H1 (cell line): ENCODE measurements at regions not wholly inside any gene's neighbourhood (a gene's known extent, or its start where the extent isn't known, plus 50 kb on each side); places are given as distances from the start of the nearest gene placed in this dataset.

Source experiments
- HDAC6 ChIP-seq: IDR thresholded peaks from one replicate; pipeline ENCODE4 v1.7.1; 2012; ENCODE audit warnings: low read depth, mild to moderate bottlenecking, inconsistent platforms, low read length, moderate library complexity
- TAF7 ChIP-seq: optimal IDR thresholded peaks from 2 replicates; pipeline ENCODE3; 2011; ENCODE audit warnings: low read depth, mild to moderate bottlenecking, inconsistent platforms, low read length, moderate library complexity, borderline replicate concordance
- TBP ChIP-seq: IDR thresholded peaks from 2 replicates; pipeline ENCODE4 v1.6.1; 2011; ENCODE audit warnings: low read depth, low read length, improper control_type of control experiment
- TF ChIP-seq, protein P1 (sequence below): fragments of 300-600 bp; sonication (generic); IDR thresholded peaks from 2 replicates; pipeline ENCODE4 v1.7.1; 2012; ENCODE audit warnings: low read length, moderate library complexity, mild to moderate bottlenecking, inconsistent platforms; ENCODE audit not compliant: insufficient replicate concordance

- TF ChIP-seq HDAC6 (no peak), TBP (no peak), TAF7 (no peak)
- TF ChIP-seq, protein P1, sequence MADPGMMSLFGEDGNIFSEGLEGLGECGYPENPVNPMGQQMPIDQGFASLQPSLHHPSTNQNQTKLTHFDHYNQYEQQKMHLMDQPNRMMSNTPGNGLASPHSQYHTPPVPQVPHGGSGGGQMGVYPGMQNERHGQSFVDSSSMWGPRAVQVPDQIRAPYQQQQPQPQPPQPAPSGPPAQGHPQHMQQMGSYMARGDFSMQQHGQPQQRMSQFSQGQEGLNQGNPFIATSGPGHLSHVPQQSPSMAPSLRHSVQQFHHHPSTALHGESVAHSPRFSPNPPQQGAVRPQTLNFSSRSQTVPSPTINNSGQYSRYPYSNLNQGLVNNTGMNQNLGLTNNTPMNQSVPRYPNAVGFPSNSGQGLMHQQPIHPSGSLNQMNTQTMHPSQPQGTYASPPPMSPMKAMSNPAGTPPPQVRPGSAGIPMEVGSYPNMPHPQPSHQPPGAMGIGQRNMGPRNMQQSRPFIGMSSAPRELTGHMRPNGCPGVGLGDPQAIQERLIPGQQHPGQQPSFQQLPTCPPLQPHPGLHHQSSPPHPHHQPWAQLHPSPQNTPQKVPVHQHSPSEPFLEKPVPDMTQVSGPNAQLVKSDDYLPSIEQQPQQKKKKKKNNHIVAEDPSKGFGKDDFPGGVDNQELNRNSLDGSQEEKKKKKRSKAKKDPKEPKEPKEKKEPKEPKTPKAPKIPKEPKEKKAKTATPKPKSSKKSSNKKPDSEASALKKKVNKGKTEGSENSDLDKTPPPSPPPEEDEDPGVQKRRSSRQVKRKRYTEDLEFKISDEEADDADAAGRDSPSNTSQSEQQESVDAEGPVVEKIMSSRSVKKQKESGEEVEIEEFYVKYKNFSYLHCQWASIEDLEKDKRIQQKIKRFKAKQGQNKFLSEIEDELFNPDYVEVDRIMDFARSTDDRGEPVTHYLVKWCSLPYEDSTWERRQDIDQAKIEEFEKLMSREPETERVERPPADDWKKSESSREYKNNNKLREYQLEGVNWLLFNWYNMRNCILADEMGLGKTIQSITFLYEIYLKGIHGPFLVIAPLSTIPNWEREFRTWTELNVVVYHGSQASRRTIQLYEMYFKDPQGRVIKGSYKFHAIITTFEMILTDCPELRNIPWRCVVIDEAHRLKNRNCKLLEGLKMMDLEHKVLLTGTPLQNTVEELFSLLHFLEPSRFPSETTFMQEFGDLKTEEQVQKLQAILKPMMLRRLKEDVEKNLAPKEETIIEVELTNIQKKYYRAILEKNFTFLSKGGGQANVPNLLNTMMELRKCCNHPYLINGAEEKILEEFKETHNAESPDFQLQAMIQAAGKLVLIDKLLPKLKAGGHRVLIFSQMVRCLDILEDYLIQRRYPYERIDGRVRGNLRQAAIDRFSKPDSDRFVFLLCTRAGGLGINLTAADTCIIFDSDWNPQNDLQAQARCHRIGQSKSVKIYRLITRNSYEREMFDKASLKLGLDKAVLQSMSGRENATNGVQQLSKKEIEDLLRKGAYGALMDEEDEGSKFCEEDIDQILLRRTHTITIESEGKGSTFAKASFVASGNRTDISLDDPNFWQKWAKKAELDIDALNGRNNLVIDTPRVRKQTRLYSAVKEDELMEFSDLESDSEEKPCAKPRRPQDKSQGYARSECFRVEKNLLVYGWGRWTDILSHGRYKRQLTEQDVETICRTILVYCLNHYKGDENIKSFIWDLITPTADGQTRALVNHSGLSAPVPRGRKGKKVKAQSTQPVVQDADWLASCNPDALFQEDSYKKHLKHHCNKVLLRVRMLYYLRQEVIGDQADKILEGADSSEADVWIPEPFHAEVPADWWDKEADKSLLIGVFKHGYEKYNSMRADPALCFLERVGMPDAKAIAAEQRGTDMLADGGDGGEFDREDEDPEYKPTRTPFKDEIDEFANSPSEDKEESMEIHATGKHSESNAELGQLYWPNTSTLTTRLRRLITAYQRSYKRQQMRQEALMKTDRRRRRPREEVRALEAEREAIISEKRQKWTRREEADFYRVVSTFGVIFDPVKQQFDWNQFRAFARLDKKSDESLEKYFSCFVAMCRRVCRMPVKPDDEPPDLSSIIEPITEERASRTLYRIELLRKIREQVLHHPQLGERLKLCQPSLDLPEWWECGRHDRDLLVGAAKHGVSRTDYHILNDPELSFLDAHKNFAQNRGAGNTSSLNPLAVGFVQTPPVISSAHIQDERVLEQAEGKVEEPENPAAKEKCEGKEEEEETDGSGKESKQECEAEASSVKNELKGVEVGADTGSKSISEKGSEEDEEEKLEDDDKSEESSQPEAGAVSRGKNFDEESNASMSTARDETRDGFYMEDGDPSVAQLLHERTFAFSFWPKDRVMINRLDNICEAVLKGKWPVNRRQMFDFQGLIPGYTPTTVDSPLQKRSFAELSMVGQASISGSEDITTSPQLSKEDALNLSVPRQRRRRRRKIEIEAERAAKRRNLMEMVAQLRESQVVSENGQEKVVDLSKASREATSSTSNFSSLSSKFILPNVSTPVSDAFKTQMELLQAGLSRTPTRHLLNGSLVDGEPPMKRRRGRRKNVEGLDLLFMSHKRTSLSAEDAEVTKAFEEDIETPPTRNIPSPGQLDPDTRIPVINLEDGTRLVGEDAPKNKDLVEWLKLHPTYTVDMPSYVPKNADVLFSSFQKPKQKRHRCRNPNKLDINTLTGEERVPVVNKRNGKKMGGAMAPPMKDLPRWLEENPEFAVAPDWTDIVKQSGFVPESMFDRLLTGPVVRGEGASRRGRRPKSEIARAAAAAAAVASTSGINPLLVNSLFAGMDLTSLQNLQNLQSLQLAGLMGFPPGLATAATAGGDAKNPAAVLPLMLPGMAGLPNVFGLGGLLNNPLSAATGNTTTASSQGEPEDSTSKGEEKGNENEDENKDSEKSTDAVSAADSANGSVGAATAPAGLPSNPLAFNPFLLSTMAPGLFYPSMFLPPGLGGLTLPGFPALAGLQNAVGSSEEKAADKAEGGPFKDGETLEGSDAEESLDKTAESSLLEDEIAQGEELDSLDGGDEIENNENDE: no peak
- TF ChIP-seq, all 59 proteins: peak for 0
These were observed 208.4 kb downstream of the KIF20B start (continued) for GRCh38 chr10:89909752-89910151.
